T1000 (cell line): ENCODE measurements at regions not wholly inside any gene's neighbourhood (a gene's known extent, or its start where the extent isn't known, plus 50 kb on each side); places are given as distances from the start of the nearest gene placed in this dataset.
"Not testable (repeated sequence)": the region's sequence is repeated elsewhere in the genome, so short reads cannot be mapped to it uniquely, and the experiment has no call there.

ENCODE experiments used
- DNase-seq: peaks from one replicate; lab custom pipeline; 2025; ENCODE audit warnings: mixed read lengths; lab: John Stamatoyannopoulos, UW

GRCh38 chr3:176193032-176193730 is 1004.1 kb downstream of the TBL1XR1 start:
- no peak for DNase-seq

- DNase-seq = no peak
Observed at GRCh38 chr3:176190755-176191154, 1006.5 kb downstream of the TBL1XR1 start.

- no peak for DNase-seq
Observed at GRCh38 chr3:176183181-176183580, 1014.1 kb downstream of the TBL1XR1 start.

- DNase-seq = no peak
Observed at GRCh38 chr3:176174060-176174459, 1023.2 kb downstream of the TBL1XR1 start.

GRCh38 chr3:176172492-176172891 is 1024.8 kb downstream of the TBL1XR1 start:
- no peak for DNase-seq

GRCh38 chr3:176167272-176167671 is 1030.0 kb downstream of the TBL1XR1 start:
- DNase-seq = no peak

- DNase-seq = no peak
Observed at GRCh38 chr3:176160997-176161396, 1036.3 kb downstream of the TBL1XR1 start.

GRCh38 chr3:176159796-176160195 is 1037.5 kb downstream of the TBL1XR1 start:
- DNase-seq = no peak

- DNase-seq = no peak
Observed at GRCh38 chr3:176155012-176155411, 1042.3 kb downstream of the TBL1XR1 start.

- no peak for DNase-seq
Observed at GRCh38 chr3:176149567-176149966, 1047.7 kb downstream of the TBL1XR1 start.

- DNase-seq = no peak
Observed at GRCh38 chr3:176147251-176147650, 1050.0 kb downstream of the TBL1XR1 start.

GRCh38 chr3:176141837-176142236 is 1055.4 kb downstream of the TBL1XR1 start:
- no peak for DNase-seq

GRCh38 chr3:176120507-176120906 is 1076.8 kb downstream of the TBL1XR1 start:
- no peak for DNase-seq

GRCh38 chr3:176119826-176120225 is 1077.5 kb downstream of the TBL1XR1 start:
- DNase-seq = no peak

- DNase-seq = no peak
Observed at GRCh38 chr3:176106380-176106779, 1090.9 kb downstream of the TBL1XR1 start.

- no peak for DNase-seq
Observed at GRCh38 chr3:176097027-176097426, 1100.3 kb downstream of the TBL1XR1 start.

GRCh38 chr3:176093892-176094291 is 1103.4 kb downstream of the TBL1XR1 start:
- not testable (repeated sequence) for DNase-seq

GRCh38 chr3:176090727-176091126 is 1106.6 kb downstream of the TBL1XR1 start:
- no peak for DNase-seq

GRCh38 chr3:176088962-176089383 is 1108.3 kb downstream of the TBL1XR1 start:
- no peak for DNase-seq

GRCh38 chr3:176087066-176087697 is 1110.1 kb downstream of the TBL1XR1 start:
- DNase-seq = no peak

GRCh38 chr3:176079785-176080184 is 1117.5 kb downstream of the TBL1XR1 start:
- no peak for DNase-seq

GRCh38 chr3:176078906-176079305 is 1118.4 kb downstream of the TBL1XR1 start:
- no peak for DNase-seq

- DNase-seq = no peak
Observed at GRCh38 chr3:176075491-176075890, 1121.8 kb downstream of the TBL1XR1 start.

GRCh38 chr3:176075046-176075445 is 1122.2 kb downstream of the TBL1XR1 start:
- DNase-seq = no peak
